CD4-positive, alpha-beta T cell treated with Interleukin-1 beta for 1 hour (primary cell): ENCODE measurements at regions not wholly inside any gene's neighbourhood (a gene's known extent, or its start where the extent isn't known, plus 50 kb on each side); places are given as distances from the start of the nearest gene placed in this dataset.
"Not testable (repeated sequence)": the region's sequence is repeated elsewhere in the genome, so short reads cannot be mapped to it uniquely, and the experiment has no call there.

Experiments
- DNase-seq, 2 donors: peaks; one replicate each; pipeline ENCODE4 v3.0.0-alpha.2; 2020 to 2022

DNA sequence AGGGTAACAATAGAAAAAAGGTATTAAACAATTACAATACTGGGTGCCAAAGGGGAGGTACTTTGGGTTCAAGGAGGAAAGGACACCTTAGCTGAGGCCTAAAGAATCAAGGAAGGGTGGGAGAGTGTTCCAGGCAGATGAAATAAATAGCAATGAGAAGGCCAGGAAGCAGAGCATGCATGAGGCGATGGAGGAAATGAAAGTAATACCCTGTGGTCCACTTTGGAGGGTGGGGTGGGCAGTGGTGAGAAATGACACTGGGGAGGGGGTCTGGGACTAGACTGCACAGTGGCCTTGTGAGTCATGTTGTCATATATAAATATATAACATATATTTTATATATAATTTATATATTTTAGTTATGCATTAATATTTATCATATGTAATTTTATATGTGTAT is 55.9 kb downstream of the BHLHE40 start:
- no peak for DNase-seq

- DNase-seq, result no peak
Measured at GRCh38 chr3:5035692-5036391, 56.6 kb downstream of the BHLHE40 start.

DNA sequence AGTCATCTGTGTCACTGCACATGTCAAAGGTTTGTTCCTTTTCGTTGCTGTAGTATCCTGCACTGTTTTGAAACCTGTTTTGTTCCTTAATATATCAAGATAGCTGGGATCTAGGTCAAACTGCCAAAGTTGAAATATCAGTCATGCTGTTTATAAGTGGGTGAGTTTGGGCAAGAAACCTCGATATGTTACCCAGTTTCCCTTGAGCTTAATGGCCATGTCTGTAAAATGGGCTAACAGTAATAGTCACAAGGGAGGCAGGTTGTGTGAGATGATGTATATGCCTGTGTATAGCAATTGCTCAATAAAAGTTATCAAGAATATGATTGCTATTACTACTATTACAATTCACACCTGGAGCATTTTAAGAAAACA is 57.1 kb downstream of the BHLHE40 start:
- DNase-seq, result no peak

DNA sequence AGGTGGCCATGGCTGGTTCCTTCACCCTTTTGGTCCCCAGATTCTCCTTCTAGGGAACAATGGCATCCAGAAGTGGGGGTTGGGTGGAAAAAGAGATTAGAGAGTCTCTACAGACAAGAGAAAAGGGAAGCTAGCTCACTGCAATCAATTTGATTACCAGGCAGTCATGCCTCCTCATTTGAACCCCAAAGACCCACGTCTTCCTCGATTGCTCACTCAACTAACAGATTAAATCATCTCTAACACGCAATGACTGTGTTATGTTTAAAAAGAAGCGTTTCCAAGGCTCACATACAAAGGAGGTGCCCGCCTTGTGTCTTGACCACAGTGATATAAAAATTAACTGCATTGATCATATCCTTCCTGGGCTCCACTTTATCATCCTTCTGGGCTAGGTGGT is 57.6 kb downstream of the BHLHE40 start:
- no peak for DNase-seq

DNA sequence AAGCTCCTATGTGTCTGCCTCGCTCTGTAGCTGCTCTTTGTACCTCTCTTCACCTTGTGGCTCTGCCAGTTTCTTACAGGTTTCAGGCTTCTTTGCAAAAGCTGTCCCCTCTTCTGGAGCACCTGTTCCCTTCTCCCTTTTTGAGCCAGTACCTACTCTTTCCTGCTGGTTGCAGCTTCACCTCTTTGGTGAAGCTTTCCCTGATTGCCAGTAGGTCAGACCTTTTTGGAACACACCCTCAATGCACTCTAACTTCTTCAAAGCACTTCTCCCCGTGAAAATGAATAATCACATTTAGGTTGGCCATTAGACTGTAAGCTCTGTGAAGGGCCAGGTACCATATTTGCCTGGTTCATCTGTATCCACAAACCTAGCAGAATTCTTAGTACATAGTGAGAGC is 60.3 kb downstream of the BHLHE40 start:
- no peak for DNase-seq

GRCh38 chr3:5041315-5041714 is 62.1 kb downstream of the BHLHE40 start:
- DNase-seq, result no peak

DNA sequence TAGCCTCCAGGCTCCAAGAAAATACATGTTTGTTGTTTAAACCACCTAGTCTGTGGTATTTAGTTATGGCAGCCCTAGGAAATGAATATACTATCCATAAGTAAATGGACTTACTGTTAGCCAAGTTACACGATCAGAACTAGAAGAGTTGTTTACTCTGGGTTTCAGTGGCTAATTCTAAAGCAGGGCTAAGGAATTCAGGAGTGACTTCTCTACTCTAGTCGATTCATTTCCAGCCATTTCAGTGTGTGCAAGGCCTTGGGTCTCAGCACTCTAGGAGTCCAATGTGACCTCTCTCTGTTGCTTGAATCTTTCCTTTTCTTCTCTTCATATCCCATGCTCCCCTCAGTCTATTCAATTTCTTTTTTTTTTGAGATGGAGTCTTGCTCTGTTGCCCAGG is 66.7 kb downstream of the BHLHE40 start:
- DNase-seq, result no peak

GRCh38 chr3:5047764-5048419 is 68.7 kb downstream of the BHLHE40 start:
- DNase-seq, result no peak

GRCh38 chr3:5051772-5052171 is 70.3 kb upstream of the ARL8B start:
- DNase-seq, result no peak

- DNase-seq, result no peak
Measured at GRCh38 chr3:5052247-5052646, 69.8 kb upstream of the ARL8B start.

GRCh38 chr3:5053021-5053831 is 68.9 kb upstream of the ARL8B start:
- no peak for DNase-seq

DNA sequence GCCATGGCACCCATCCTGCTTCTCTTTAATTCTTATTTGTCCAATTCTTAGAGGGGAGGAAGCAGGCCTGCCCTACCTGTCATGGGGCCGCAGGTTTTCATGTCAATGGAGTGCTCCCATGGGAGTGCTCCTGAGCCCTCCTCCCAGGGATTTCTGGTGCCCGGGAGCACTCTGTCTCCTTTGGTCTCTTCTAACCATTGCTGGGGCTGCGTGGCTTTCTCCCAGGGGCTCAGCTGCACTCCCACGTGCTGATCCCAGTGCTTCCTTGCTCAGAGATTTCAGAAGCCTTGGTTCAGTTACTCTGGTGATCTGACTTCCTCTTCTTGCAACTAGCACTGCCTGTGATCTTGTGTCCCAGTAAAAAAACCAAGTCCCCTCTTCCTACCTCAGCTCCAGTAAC is 68.0 kb upstream of the ARL8B start:
- DNase-seq, result no peak

DNA sequence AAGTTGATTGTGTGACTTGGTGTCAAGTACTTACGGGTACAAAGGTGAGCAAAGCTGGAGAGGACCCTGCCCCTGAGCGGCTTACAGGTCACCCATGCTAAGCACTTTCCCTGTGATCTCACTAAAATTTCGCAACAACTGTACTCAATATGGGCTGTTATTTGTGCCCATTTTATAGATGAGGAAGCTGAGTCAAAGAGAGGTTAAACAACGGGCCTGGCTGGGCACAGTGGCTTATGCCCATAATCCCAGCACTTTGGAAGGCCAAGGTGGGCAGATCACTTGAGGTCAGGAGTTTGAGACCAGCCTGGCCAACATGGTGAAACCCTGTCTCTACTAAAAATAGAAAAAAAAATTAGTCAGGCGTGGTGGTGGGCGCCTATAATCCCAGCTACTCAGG is 67.5 kb upstream of the ARL8B start:
- not testable (repeated sequence) for DNase-seq

GRCh38 chr3:5055357-5056110 is 66.6 kb upstream of the ARL8B start:
- no peak for DNase-seq

- no peak for DNase-seq
Measured at GRCh38 chr3:5056111-5056391, 66.0 kb upstream of the ARL8B start.

DNA sequence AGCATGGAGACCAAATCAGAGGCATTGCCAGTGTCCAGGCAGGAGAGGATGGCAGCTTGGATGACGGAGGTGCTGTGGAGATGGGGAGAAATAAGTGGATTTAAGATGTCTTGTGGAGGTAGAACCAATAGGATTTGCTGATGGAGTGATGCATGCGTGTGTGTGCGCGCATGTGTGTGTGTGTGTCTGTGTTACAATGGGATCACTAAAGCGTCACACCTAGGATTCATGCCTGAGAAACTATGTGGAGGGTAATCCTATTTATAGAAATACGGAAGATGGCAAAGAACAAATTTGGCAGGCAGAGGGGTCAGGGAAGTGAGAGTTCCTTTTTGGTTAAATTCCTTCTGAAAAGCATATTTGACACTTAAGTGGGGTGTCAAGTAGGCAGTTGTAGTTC is 64.8 kb upstream of the ARL8B start:
- no peak for DNase-seq

DNA sequence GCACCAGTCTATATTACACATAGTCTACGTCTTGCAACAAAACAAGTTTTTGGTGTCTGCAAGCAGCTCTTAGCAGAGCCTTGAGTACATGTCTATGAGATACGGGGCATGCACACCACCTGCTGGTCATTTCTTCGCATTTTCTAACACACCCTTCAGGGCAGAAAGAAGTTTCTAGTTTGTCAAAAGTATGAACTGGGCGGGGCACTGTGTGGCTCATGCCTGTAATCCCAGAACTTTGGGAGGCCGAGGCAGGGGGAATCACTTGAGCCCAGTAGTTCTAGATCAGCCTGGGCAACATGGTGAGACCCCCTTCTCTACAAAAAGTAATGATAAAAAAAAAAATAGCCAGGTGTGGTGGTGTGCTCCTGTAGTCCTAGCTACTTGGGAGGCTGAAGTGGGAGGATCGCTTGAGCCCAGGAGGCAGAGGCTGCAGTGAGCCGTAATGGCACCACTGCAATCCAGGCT is 64.2 kb upstream of the ARL8B start:
- peak; percentile 74 to 78 for DNase-seq

DNA sequence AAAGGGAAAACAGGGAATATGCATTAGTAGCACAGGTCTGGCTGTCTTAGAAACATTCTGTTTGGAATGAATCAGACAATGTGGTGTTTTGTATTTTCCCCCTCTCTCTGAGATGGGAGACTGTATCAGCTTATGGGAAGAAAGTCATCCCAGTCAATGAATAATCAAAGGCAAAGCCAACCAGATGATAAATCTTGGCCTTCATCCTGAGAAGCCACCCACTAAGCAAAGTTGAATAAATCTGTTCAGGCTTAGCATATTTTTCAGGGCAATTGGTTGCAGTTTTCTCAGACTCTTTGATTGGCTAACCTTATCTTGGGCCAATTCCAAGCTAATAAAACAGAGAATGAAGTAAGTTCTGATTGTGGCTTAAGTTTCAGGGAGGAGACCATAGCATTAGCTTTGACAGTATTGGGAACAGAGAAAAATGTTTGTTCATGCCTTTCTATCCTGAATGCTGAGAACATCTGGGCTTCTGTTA is 63.6 kb upstream of the ARL8B start:
- DNase-seq, result no peak

DNA sequence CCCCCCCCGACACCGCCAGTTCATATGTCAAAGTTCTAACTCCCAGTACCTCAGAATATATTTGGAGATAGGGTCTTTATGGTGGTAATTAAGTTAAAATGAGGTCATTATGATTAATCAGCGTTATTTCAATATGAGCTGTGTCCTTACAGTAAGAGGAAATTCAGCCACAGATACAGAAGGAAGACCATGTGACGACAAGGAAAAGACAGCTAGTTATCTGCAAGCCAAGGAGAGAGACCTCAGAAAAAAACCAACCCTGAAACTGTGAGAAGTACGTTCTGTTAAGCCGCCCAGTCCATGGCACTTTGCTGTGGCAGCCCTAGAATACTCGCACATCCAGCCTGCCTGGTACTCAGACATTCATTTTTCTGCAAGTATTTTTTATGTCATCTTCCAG is 62.3 kb upstream of the ARL8B start:
- DNase-seq, result no peak

DNA sequence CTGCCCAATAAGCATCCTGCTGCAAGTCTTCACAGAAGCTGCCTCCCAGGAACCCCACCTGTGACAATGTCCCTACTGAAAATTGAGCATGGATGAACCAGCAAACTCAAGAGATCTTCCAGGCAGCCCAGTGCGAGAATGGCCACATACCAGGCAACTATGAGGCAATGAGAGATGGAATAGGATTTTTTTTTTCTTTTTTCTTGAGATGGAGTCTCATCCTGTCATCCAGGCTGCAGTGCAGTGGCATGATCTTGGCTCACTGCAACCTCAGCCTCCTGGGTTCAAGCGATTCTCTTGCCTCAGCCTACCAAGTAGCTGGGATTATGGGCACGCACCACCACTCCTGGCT is 60.9 kb upstream of the ARL8B start:
- DNase-seq, result no peak

DNA sequence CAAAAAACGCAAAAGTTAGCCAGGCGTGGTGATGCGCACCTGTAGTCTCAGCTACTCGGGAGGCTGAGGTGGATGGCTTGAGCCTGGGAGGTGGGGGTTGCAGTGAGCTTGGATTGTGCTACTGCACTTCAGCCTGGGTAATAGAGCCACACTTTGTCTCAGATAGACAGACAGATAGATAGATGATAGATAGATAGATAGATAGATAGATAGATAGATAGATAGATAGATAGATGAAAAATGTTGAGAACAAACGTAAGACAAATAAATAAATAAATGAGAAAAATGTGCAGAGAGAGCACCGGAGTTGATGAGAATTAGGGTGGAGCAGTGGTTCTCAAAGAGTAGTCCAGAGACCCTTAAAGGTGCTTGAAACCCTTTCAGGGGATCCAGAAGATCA is 58.4 kb upstream of the ARL8B start:
- DNase-seq, result no peak

- DNase-seq, result no peak
Measured at GRCh38 chr3:5068531-5069050, 53.5 kb upstream of the ARL8B start.

DNA sequence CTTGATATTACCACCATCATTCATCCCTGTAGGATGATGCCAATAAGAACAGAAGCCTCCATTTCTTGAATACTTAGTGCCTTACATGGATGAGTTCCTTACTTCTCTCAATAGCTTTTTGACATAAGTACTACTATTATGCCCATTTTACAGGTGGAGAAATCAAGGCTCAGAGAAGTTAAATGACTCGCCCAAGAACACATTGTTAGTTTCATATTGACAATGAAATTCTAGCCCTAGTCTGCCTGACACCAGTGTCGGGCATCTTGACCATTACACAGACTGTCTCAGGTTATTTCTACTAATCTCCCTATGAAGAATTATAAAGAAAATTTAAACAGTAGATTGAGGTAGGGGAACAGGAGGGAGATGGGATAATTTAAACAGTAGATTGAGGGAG is 52.5 kb upstream of the ARL8B start:
- no peak for DNase-seq
